ENCODE measurements at regions not wholly inside any gene's neighbourhood (a gene's known extent, or its start where the extent isn't known, plus 50 kb on each side); places are given as distances from the start of the nearest gene placed in this dataset.
A peak's percentile ranks its signal among the peaks of the same experiment; 100 is the strongest.

GRCh38 chr2:88265352-88266303 is 95.5 kb downstream of the THNSL2 start:
- peaks cover 7% of the 10 kb centered on the region for H3K9me3 Mint-ChIP-seq (ENCODE audit: unreplicated experiment)
- no peaks in the 10 kb centered on the region for H3K79me2 ChIP-seq (ENCODE audit: insufficient read depth, low read length)
- H3K27ac ChIP-seq (ENCODE audit: low read depth, low read length): no peak overlapping the region
- H3K4me1 Mint-ChIP-seq (ENCODE audit: low read depth, unreplicated experiment): peaks cover 7% of the 10 kb centered on the region
- H3K36me3 ChIP-seq (ENCODE audit: insufficient read depth, low read length): no peaks in the 10 kb centered on the region
- H3K9me3 ChIP-seq (ENCODE audit: insufficient read depth, low read depth, low read length): no peaks in the 10 kb centered on the region
- H4K20me1 ChIP-seq (ENCODE audit: insufficient read depth, low read length): no peaks in the 10 kb centered on the region
- H3K36me3 Mint-ChIP-seq (ENCODE audit: low read depth, unreplicated experiment): no peaks in the 10 kb centered on the region
- no peak overlapping the region for H3K4me2 ChIP-seq (ENCODE audit: low read length)
- no peaks in the 10 kb centered on the region for H3K4me1 ChIP-seq (ENCODE audit: insufficient read depth, low read length)
- no peak for FAIRE-seq
- H3K9ac ChIP-seq (ENCODE audit: low read length): no peak overlapping the region
- H3K27ac Mint-ChIP-seq (ENCODE audit: unreplicated experiment): peak overlapping the region; percentile 23
- DNase-seq (ENCODE audit: low read depth): no peak
- no peak for TF ChIP-seq EZH2 (IDR thresholded peaks at IDR 0.05; ENCODE audit: insufficient read depth, low read length)
- TF ChIP-seq CTCF (IDR thresholded peaks at IDR 0.05; ENCODE audit: insufficient read depth, low read depth, low read length): no peak
- no peak overlapping the region for H3K4me3 ChIP-seq (ENCODE audit: insufficient read depth, low read depth, low read length)
- no peaks in the 10 kb centered on the region for H3K27me3 ChIP-seq (ENCODE audit: insufficient read depth, low read length)
- H2AFZ ChIP-seq (ENCODE audit: low read depth, low read length): no peak overlapping the region
- peaks cover 6% of the 10 kb centered on the region for H3K27me3 Mint-ChIP-seq (ENCODE audit: low read depth, unreplicated experiment)
- no peak overlapping the region for H3K4me3 Mint-ChIP-seq (ENCODE audit: unreplicated experiment)

GRCh38 chr2:88263861-88264260 is 93.7 kb downstream of the THNSL2 start:
- no peak for TF ChIP-seq CTCF (IDR thresholded peaks at IDR 0.05; ENCODE audit: insufficient read depth, low read depth, low read length)
- TF ChIP-seq EZH2 (IDR thresholded peaks at IDR 0.05; ENCODE audit: insufficient read depth, low read length): no peak
- H3K9me3 ChIP-seq (ENCODE audit: insufficient read depth, low read depth, low read length): no peaks in the 10 kb centered on the region
- no peaks in the 10 kb centered on the region for H3K36me3 Mint-ChIP-seq (ENCODE audit: low read depth, unreplicated experiment)
- peaks cover 2% of the 10 kb centered on the region for H3K9me3 Mint-ChIP-seq (ENCODE audit: unreplicated experiment)
- no peak overlapping the region for H3K4me3 Mint-ChIP-seq (ENCODE audit: unreplicated experiment)
- no peak overlapping the region for H2AFZ ChIP-seq (ENCODE audit: low read depth, low read length)
- FAIRE-seq: no peak
- no peaks in the 10 kb centered on the region for H4K20me1 ChIP-seq (ENCODE audit: insufficient read depth, low read length)
- DNase-seq (ENCODE audit: low read depth): no peak
- no peak overlapping the region for H3K4me3 ChIP-seq (ENCODE audit: insufficient read depth, low read depth, low read length)
- no peak overlapping the region for H3K27ac Mint-ChIP-seq (ENCODE audit: unreplicated experiment)
- H3K79me2 ChIP-seq (ENCODE audit: insufficient read depth, low read length): no peaks in the 10 kb centered on the region
- no peaks in the 10 kb centered on the region for H3K4me1 ChIP-seq (ENCODE audit: insufficient read depth, low read length)
- no peak overlapping the region for H3K4me2 ChIP-seq (ENCODE audit: low read length)
- H3K27me3 Mint-ChIP-seq (ENCODE audit: low read depth, unreplicated experiment): peaks cover 15% of the 10 kb centered on the region
- no peak overlapping the region for H3K27ac ChIP-seq (ENCODE audit: low read depth, low read length)
- H3K9ac ChIP-seq (ENCODE audit: low read length): no peak overlapping the region
- peaks cover 4% of the 10 kb centered on the region for H3K27me3 ChIP-seq (ENCODE audit: insufficient read depth, low read length)
- H3K36me3 ChIP-seq (ENCODE audit: insufficient read depth, low read length): no peaks in the 10 kb centered on the region
- H3K4me1 Mint-ChIP-seq (ENCODE audit: low read depth, unreplicated experiment): peaks cover 7% of the 10 kb centered on the region

- no peak for TF ChIP-seq EZH2 (IDR thresholded peaks at IDR 0.05; ENCODE audit: insufficient read depth, low read length)
- TF ChIP-seq CTCF (IDR thresholded peaks at IDR 0.05; ENCODE audit: insufficient read depth, low read depth, low read length): no peak
- Mint-ChIP-seq H3K4me3 (ENCODE audit: unreplicated experiment) (no peak overlapping the region), H3K9me3 (ENCODE audit: unreplicated experiment) (no peaks in the 10 kb centered on the region), H3K36me3 (ENCODE audit: low read depth, unreplicated experiment) (peaks cover 2% of the 10 kb centered on the region), H3K27me3 (ENCODE audit: low read depth, unreplicated experiment) (peaks cover 25% of the 10 kb centered on the region), H3K4me1 (ENCODE audit: low read depth, unreplicated experiment) (peaks cover 7% of the 10 kb centered on the region), H3K27ac (ENCODE audit: unreplicated experiment) (no peak overlapping the region)
- H3K27ac ChIP-seq (ENCODE audit: low read depth, low read length): no peak overlapping the region
- H3K36me3 ChIP-seq (ENCODE audit: insufficient read depth, low read length): no peaks in the 10 kb centered on the region
- H3K4me3 ChIP-seq (ENCODE audit: insufficient read depth, low read depth, low read length): no peak overlapping the region
- no peaks in the 10 kb centered on the region for H4K20me1 ChIP-seq (ENCODE audit: insufficient read depth, low read length)
- H2AFZ ChIP-seq (ENCODE audit: low read depth, low read length): no peak overlapping the region
- H3K4me1 ChIP-seq (ENCODE audit: insufficient read depth, low read length): no peaks in the 10 kb centered on the region
- no peak for DNase-seq (ENCODE audit: low read depth)
- no peak overlapping the region for H3K9ac ChIP-seq (ENCODE audit: low read length)
- no peaks in the 10 kb centered on the region for H3K9me3 ChIP-seq (ENCODE audit: insufficient read depth, low read depth, low read length)
- no peak for FAIRE-seq
- no peaks in the 10 kb centered on the region for H3K79me2 ChIP-seq (ENCODE audit: insufficient read depth, low read length)
- no peak overlapping the region for H3K4me2 ChIP-seq (ENCODE audit: low read length)
- peaks cover 4% of the 10 kb centered on the region for H3K27me3 ChIP-seq (ENCODE audit: insufficient read depth, low read length)
These were observed 91.6 kb downstream of the THNSL2 start for GRCh38 chr2:88261725-88262124.
